ENCODE measurements at regions not wholly inside any gene's neighbourhood (a gene's known extent, or its start where the extent isn't known, plus 50 kb on each side); places are given as distances from the start of the nearest gene placed in this dataset.
A peak's percentile ranks its signal among the peaks of the same experiment; 100 is the strongest.

DNA sequence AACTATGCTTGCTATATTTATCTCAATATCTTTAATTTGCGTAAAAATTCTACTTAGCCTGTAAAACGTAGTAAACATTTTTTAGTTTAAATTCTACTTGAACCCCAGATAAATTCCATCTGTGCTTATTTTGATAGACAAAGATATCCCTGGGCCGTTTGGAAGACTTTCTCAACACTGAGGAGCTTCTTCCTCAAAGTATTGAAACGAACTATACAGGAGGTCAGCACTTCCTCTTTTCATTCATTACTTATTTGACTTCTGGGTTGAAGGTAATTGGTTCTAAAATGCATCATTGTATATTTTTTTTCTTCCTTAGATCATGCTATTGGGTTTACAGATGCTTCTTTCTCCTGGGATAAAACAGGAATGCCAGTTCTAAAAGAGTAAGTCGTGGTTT, 74.7 kb downstream of the HSPA13 start:
- Histone ChIP-seq H3K9me2 (replicated peaks; ENCODE audit: insufficient read depth, low read length) (no peaks in the 10 kb centered on the region), H4K20me1 (ENCODE audit: insufficient read depth, low read length) (no peaks in the 10 kb centered on the region), H3K4me2 (ENCODE audit: low read depth, low read length) (no peak overlapping the region), H3K36me3 (replicated peaks; ENCODE audit: insufficient read depth, low read length) (no peaks in the 10 kb centered on the region), H3K9ac (ENCODE audit: low read length) (no peak overlapping the region), H3K79me2 (ENCODE audit: low read length) (no peaks in the 10 kb centered on the region), H3K27ac (ENCODE audit: low read length) (no peak overlapping the region), H3F3A (ENCODE audit: insufficient read depth, low read length) (no peaks in the 10 kb centered on the region), H3K4me3 (ENCODE audit: low read length) (no peak overlapping the region), H3K9me3 (replicated peaks; ENCODE audit: insufficient read depth, low read length) (no peaks in the 10 kb centered on the region), H2AFZ (ENCODE audit: low read length) (no peak overlapping the region), H3K4me1 (ENCODE audit: low read length) (no peaks in the 10 kb centered on the region), H3K27me3 (replicated peaks; ENCODE audit: insufficient read depth, low read length) (no peaks in the 10 kb centered on the region)
- no peak for DNase-seq
- TF ChIP-seq EZH2 (optimal IDR thresholded peaks at IDR 0.05; ENCODE audit: low read depth, low read length) = no peak

DNA sequence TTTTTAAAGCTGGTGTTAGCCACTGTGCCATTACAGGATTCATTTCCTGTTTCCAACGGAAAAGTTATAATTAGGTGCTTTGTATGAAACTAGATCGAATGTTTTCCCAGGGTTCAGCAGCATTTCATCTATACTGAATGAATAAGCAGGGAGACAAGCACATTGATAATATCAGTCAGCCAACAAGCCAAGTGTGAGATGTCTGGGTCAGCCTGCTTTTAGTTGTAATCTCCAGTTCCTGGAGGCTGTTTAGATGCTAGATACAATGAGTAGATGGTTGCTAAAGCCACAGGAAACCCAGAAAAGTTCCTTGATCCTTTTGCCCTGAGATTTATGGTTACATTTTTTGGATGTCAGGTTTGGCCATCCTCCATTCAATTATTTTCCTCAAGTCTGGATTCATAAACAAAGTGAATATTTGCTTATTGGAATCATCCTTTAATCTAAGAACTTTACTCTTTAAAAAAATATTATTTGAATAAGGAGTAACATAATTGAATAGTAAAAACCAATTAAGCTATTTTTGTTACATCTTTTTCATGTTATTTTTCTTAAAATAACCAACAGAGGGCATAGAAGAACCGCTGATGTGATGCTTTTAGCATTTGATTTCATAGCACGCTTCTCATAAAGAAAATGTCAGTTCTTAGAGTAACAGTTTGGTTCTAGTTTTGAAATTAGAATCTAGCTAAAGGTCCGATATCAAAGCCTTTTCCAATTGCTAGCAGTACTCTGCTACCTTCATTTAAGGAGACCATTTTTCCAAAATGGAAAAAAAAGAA, 76.6 kb downstream of the HSPA13 start:
- DNase-seq = peak; percentile 35
- H3K9ac ChIP-seq (ENCODE audit: low read length) = no peak overlapping the region
- H3K27me3 ChIP-seq (replicated peaks; ENCODE audit: insufficient read depth, low read length) = no peaks in the 10 kb centered on the region
- no peaks in the 10 kb centered on the region for H3F3A ChIP-seq (ENCODE audit: insufficient read depth, low read length)
- TF ChIP-seq EZH2phosphoT487 (IDR thresholded peaks at IDR 0.05; ENCODE audit: low read length) (no peak), EZH2 (optimal IDR thresholded peaks at IDR 0.05; ENCODE audit: low read depth, low read length) (no peak)
- TF ChIP-seq, protein P1, sequence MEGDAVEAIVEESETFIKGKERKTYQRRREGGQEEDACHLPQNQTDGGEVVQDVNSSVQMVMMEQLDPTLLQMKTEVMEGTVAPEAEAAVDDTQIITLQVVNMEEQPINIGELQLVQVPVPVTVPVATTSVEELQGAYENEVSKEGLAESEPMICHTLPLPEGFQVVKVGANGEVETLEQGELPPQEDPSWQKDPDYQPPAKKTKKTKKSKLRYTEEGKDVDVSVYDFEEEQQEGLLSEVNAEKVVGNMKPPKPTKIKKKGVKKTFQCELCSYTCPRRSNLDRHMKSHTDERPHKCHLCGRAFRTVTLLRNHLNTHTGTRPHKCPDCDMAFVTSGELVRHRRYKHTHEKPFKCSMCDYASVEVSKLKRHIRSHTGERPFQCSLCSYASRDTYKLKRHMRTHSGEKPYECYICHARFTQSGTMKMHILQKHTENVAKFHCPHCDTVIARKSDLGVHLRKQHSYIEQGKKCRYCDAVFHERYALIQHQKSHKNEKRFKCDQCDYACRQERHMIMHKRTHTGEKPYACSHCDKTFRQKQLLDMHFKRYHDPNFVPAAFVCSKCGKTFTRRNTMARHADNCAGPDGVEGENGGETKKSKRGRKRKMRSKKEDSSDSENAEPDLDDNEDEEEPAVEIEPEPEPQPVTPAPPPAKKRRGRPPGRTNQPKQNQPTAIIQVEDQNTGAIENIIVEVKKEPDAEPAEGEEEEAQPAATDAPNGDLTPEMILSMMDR (IDR thresholded peaks at IDR 0.05; ENCODE audit: low read length) = peak; percentile 31
- no peak overlapping the region for H3K4me2 ChIP-seq (ENCODE audit: low read depth, low read length)
- H3K9me2 ChIP-seq (replicated peaks; ENCODE audit: insufficient read depth, low read length) = no peaks in the 10 kb centered on the region
- no peak overlapping the region for H3K27ac ChIP-seq (ENCODE audit: low read length)
- no peaks in the 10 kb centered on the region for H4K20me1 ChIP-seq (ENCODE audit: insufficient read depth, low read length)
- no peak overlapping the region for H3K4me3 ChIP-seq (ENCODE audit: low read length)
- no peaks in the 10 kb centered on the region for H3K36me3 ChIP-seq (replicated peaks; ENCODE audit: insufficient read depth, low read length)
- no peaks in the 10 kb centered on the region for H3K9me3 ChIP-seq (replicated peaks; ENCODE audit: insufficient read depth, low read length)
- H3K79me2 ChIP-seq (ENCODE audit: low read length) = no peaks in the 10 kb centered on the region
- no peaks in the 10 kb centered on the region for H3K4me1 ChIP-seq (ENCODE audit: low read length)
- no peak overlapping the region for H2AFZ ChIP-seq (ENCODE audit: low read length)

DNA sequence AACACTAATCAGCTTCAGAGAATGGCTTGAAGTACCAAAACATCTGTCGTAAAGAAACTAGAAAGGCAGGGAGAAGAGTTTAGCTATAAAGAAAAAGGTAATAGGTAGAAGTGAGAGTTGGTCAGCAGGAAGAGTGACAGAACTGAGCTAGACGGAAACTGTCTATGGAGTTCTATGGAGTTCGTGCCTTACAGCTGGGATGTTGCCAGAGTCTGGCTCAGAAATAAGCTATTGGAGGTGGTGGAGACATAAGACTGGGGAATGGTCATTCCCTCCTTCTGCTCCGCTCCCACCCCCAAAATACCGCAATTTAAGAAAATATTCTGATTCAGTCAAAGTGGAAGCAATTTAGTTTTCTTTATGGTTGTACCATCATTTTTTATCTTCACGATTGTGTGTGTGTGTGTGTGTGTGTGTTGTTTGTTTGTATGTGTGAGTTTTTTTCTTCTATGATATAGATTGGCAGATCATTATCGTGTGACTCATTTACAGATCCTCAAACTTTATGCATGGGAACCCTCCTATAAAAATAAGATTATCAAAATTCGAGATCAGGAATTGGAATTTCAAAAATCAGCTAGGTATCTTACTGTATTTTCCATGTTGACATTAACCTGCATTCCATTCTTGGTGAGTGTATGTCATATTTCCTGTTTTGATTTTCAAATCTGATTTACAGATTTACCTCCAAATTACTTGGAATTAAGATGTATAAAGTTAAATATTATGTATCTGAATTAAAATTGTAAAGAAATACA, 79.0 kb downstream of the HSPA13 start:
- no peak overlapping the region for H2AFZ ChIP-seq (ENCODE audit: low read length)
- no peaks in the 10 kb centered on the region for H3K27me3 ChIP-seq (replicated peaks; ENCODE audit: insufficient read depth, low read length)
- no peaks in the 10 kb centered on the region for H3K36me3 ChIP-seq (replicated peaks; ENCODE audit: insufficient read depth, low read length)
- no peak overlapping the region for H3K4me2 ChIP-seq (ENCODE audit: low read depth, low read length)
- no peak overlapping the region for H3K4me3 ChIP-seq (ENCODE audit: low read length)
- H3F3A ChIP-seq (ENCODE audit: insufficient read depth, low read length) = no peaks in the 10 kb centered on the region
- DNase-seq = no peak
- H4K20me1 ChIP-seq (ENCODE audit: insufficient read depth, low read length) = no peaks in the 10 kb centered on the region
- no peaks in the 10 kb centered on the region for H3K9me2 ChIP-seq (replicated peaks; ENCODE audit: insufficient read depth, low read length)
- H3K9ac ChIP-seq (ENCODE audit: low read length) = no peak overlapping the region
- H3K27ac ChIP-seq (ENCODE audit: low read length) = no peak overlapping the region
- no peaks in the 10 kb centered on the region for H3K4me1 ChIP-seq (ENCODE audit: low read length)
- TF ChIP-seq EZH2 (optimal IDR thresholded peaks at IDR 0.05; ENCODE audit: low read depth, low read length) (no peak), EZH2phosphoT487 (IDR thresholded peaks at IDR 0.05; ENCODE audit: low read length) (no peak)
- TF ChIP-seq, protein P1 (IDR thresholded peaks at IDR 0.05; ENCODE audit: low read length) = no peak
- H3K9me3 ChIP-seq (replicated peaks; ENCODE audit: insufficient read depth, low read length) = no peaks in the 10 kb centered on the region
- H3K79me2 ChIP-seq (ENCODE audit: low read length) = no peaks in the 10 kb centered on the region
